Nephron progenitor cell (in vitro differentiated cells): ENCODE measurements at regions not wholly inside any gene's neighbourhood (a gene's known extent, or its start where the extent isn't known, plus 50 kb on each side); places are given as distances from the start of the nearest gene placed in this dataset.
"Not testable (repeated sequence)": the region's sequence is repeated elsewhere in the genome, so short reads cannot be mapped to it uniquely, and the experiment has no call there.

ENCODE experiments used
- DNase-seq: peaks from one replicate; pipeline ENCODE4 v3.0.0; 2021
- H3K27ac Mint-ChIP-seq: 2 replicates; pipeline ENCODE4 v1.8.0; 2021; ENCODE audit warnings: mild to moderate bottlenecking, moderate library complexity, mixed read lengths
- H3K27me3 Mint-ChIP-seq: 2 replicates; pipeline ENCODE4 v1.8.0; 2021; ENCODE audit warnings: mild to moderate bottlenecking, low read depth, mixed read lengths; ENCODE audit not compliant: poor library complexity
- H3K36me3 Mint-ChIP-seq: 2 replicates; pipeline ENCODE4 v1.8.0; 2021; ENCODE audit warnings: low read depth, mixed read lengths
- H3K4me1 Mint-ChIP-seq: 2 replicates; pipeline ENCODE4 v1.8.0; 2021; ENCODE audit warnings: mixed read lengths
- H3K4me3 Mint-ChIP-seq: 2 replicates; pipeline ENCODE4 v1.8.0; 2021; ENCODE audit warnings: mild to moderate bottlenecking, moderate library complexity, mixed read lengths
- H3K9me3 Mint-ChIP-seq: 2 replicates; pipeline ENCODE4 v1.8.0; 2021; ENCODE audit warnings: mild to moderate bottlenecking, moderate library complexity, mixed read lengths
- TF ChIP-seq, protein P1 (sequence below): fragments of 200-600 bp; sonication (generic); IDR thresholded peaks from 2 replicates; pipeline ENCODE4 v1.5.0; 2021; ENCODE audit warnings: antibody characterized with exemption

DNA sequence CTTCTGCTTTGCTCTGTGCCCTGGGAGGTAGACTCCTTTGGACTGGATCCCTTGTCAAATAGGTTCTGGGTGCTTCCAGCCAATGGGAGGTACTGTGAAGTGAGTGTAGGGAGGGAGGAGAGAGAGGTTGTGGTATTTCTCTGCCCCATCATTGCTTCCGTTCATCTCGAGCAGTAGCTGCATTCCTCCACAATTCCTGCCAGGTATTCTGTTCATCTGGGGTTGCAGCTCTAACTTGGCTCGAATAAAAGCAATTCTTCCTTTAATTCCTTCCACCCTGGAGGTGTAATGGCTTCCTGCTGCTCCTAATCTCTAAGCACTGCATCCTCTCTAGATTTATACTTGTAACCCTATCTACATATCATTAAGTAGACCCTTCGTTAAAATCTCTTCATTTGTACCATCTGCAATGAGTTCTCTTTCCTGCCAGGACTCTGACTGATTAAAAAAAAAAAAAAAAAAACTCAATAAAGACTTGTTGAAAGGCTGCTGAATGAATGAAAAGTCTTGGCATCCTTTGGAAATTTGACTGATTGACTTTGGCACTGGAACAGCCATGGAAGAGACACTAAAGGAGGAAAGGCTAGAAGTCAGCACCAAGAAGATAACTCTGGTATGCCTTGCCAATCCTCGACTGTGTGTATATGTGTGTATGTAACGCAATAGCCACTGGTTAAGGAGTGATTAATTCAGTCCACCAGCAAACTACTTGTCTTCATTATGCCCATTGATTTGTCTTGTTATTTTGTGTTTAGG, 616.9 kb upstream of the SOX9 start:
- Mint-ChIP-seq H3K4me3 (no peak overlapping the region), H3K27me3 (peaks cover 5% of the 10 kb centered on the region), H3K36me3 (no peaks in the 10 kb centered on the region), H3K4me1 (peaks cover 6% of the 10 kb centered on the region), H3K27ac (no peak overlapping the region), H3K9me3 (no peaks in the 10 kb centered on the region)
- no peak for DNase-seq
- TF ChIP-seq, protein P1, sequence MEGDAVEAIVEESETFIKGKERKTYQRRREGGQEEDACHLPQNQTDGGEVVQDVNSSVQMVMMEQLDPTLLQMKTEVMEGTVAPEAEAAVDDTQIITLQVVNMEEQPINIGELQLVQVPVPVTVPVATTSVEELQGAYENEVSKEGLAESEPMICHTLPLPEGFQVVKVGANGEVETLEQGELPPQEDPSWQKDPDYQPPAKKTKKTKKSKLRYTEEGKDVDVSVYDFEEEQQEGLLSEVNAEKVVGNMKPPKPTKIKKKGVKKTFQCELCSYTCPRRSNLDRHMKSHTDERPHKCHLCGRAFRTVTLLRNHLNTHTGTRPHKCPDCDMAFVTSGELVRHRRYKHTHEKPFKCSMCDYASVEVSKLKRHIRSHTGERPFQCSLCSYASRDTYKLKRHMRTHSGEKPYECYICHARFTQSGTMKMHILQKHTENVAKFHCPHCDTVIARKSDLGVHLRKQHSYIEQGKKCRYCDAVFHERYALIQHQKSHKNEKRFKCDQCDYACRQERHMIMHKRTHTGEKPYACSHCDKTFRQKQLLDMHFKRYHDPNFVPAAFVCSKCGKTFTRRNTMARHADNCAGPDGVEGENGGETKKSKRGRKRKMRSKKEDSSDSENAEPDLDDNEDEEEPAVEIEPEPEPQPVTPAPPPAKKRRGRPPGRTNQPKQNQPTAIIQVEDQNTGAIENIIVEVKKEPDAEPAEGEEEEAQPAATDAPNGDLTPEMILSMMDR: no peak

DNA sequence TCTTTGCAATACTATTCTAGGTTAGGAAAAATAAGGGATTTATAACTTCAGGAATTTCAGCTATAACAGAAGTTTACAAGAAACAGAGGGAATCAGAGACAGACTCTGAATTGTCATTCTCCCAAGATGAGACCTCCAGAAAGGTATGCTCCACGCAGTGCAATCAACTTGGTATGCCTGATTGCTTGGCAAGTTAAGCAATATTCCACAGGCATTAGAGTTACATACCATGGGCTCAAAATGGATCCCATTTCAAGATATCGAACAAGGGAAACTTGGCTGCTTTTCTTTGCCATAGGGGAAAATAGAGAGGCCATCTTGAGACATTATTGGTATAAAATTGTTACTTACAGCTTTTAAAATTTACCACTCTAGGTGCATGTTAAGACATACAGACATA, 615.6 kb upstream of the SOX9 start:
- no peaks in the 10 kb centered on the region for H3K36me3 Mint-ChIP-seq
- no peak for DNase-seq
- TF ChIP-seq, protein P1: no peak
- H3K4me3 Mint-ChIP-seq: no peak overlapping the region
- H3K27me3 Mint-ChIP-seq: peaks cover 5% of the 10 kb centered on the region
- H3K4me1 Mint-ChIP-seq: peaks cover 6% of the 10 kb centered on the region
- H3K27ac Mint-ChIP-seq: no peak overlapping the region
- H3K9me3 Mint-ChIP-seq: no peaks in the 10 kb centered on the region

DNA sequence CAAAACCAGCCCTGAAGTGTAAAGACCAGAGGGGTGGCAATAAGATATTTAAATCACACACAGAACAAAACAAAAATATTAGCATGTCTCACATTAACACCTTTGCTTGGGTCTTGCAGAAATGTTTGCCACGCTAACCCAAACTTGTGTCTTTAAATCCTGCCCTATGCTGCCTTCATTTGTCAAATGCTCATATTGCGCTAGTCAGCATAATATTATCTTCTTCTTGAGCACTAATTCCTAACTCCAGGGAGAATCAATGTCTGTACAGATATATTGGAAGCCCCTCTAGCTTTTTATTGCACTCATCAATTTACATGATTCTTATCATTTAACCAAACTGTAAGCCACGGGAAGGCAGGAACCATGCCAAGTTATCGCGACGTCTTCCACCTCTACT, 614.8 kb upstream of the SOX9 start:
- TF ChIP-seq, protein P1: no peak
- no peak for DNase-seq

DNA sequence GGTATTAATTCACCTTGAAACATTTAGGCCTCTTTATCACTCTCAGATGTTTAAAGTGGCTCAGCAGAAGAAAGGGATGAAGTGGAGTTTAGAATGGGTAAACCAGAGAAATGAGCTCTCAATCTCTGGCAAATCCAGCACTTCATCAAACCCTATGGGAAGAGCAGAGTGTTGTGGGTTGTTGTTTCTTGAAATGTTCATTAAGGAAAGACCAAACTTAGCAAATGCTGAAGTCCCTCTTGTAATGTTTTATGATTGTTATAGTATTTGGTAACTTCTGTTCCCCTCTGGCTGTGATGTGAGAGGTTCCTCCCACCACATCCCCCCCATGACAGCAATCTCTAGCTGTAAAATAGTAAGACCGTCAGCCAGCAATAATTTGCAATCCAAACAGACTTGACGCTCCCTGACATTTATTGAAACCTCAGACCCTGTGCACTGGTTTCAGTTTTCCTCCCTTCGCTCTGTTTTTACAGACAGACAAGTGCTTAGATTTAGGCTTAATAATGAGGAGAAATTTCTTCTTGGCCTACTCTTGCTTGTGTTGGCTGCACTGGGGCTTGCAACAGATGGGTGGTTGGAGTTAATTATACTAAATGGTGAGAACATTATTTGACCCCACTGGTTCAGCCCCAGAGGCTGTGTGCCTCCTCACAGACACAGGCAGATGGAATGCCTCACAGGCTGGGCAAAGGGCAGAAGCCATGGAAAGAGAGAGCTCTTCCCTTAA, 609.4 kb upstream of the SOX9 start:
- TF ChIP-seq, protein P1: no peak
- no peaks in the 10 kb centered on the region for H3K9me3 Mint-ChIP-seq
- H3K27ac Mint-ChIP-seq: peak overlapping the region; percentile 94
- no peak for DNase-seq
- H3K27me3 Mint-ChIP-seq: peaks cover 4% of the 10 kb centered on the region
- peak overlapping the region; percentile 47 for H3K4me3 Mint-ChIP-seq
- H3K4me1 Mint-ChIP-seq: peaks cover 49% of the 10 kb centered on the region
- no peaks in the 10 kb centered on the region for H3K36me3 Mint-ChIP-seq

More for the DNA sequence above, 614.8 kb upstream of the SOX9 start:
- H3K36me3 Mint-ChIP-seq: no peaks in the 10 kb centered on the region
- H3K27me3 Mint-ChIP-seq: peaks cover 5% of the 10 kb centered on the region
- H3K27ac Mint-ChIP-seq: no peak overlapping the region
- H3K4me3 Mint-ChIP-seq: no peak overlapping the region
- H3K4me1 Mint-ChIP-seq: peaks cover 12% of the 10 kb centered on the region
- H3K9me3 Mint-ChIP-seq: no peaks in the 10 kb centered on the region

DNA sequence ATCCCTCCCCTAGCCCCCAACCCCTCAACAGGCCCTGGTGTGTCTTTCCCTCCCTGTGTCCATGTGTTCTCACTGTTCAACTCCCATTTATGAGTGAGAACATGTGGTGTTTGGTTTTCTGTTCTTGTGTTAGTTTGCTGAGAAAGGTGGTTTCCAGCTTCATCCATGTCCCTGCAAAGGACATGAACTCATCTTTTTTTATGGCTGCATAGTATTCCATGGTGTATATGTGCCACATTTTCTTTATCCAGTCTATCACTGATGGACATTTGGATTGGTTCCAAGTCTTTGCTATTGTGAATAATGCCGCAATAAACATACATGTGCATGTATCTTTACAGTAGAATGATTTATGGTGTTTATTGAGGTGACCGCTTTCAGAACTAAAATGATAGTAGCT, 607.1 kb upstream of the SOX9 start:
- H3K27me3 Mint-ChIP-seq, H3K9me3 Mint-ChIP-seq, H3K27ac Mint-ChIP-seq, H3K4me3 Mint-ChIP-seq, DNase-seq, H3K36me3 Mint-ChIP-seq: not testable (repeated sequence)
- peaks cover 59% of the 10 kb centered on the region for H3K4me1 Mint-ChIP-seq

DNA sequence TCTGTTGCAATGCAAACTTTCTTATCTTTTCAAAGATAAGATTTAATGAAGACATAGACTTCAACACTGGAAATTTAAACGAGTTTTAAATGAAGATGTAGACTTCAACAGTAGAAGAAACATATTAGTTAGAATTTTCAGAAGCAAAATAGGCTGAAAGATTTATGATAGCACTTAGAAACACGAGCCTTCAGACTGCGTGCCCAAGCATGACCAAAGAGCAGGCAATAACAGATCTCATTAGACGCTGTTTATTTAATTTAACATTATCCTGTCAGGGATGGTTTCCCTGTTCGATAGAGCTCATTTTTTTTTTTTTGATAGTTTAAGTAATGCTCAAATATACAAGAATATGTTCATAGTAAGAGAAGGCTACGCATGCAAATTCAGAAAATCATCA, 604.7 kb upstream of the SOX9 start:
- Mint-ChIP-seq H3K4me1 (peaks cover 52% of the 10 kb centered on the region), H3K4me3 (no peak overlapping the region)

More for the DNA sequence above, 604.7 kb upstream of the SOX9 start:
- Mint-ChIP-seq H3K27ac (no peak overlapping the region), H3K9me3 (no peaks in the 10 kb centered on the region), H3K36me3 (no peaks in the 10 kb centered on the region), H3K27me3 (peaks cover 4% of the 10 kb centered on the region)
- no peak for DNase-seq
- TF ChIP-seq, protein P1: no peak
